ENCODE measurements at regions not wholly inside any gene's neighbourhood (a gene's known extent, or its start where the extent isn't known, plus 50 kb on each side); places are given as distances from the start of the nearest gene placed in this dataset.
A peak's percentile ranks its signal among the peaks of the same experiment; 100 is the strongest.
"Not testable (repeated sequence)": the region's sequence is repeated elsewhere in the genome, so short reads cannot be mapped to it uniquely, and the experiment has no call there.

- DNase-seq (ENCODE audit: low read depth in 3 of 3, low spot score in 2 of 3): no peak
Observed at GRCh38 chr1:198809247-198809646, 170.4 kb downstream of the PTPRC start.

GRCh38 chr1:198811449-198811848 is 172.6 kb downstream of the PTPRC start:
- DNase-seq (ENCODE audit: low read depth in 3 of 3, low spot score in 2 of 3): no peak

DNA sequence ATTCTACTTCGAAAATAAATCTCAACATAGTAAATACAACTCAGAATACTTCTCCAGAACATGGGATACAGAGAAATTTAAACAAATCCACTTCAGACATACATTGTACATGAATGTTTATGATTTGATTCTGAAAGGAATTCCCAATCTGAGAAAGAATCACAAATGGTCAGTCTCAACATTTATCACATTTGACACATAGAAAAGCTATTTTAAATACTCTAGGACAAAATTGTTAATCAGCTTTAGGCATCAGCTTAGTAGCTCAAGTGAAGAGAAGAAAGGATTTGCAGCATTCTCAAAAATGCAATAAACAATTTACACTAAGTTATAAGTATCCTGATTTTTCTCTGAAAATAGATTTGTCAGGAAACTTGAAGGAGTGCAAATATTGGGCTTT is 184.8 kb downstream of the PTPRC start:
- no peak for DNase-seq (ENCODE audit: low read depth in 3 of 3, low spot score in 2 of 3)

DNA sequence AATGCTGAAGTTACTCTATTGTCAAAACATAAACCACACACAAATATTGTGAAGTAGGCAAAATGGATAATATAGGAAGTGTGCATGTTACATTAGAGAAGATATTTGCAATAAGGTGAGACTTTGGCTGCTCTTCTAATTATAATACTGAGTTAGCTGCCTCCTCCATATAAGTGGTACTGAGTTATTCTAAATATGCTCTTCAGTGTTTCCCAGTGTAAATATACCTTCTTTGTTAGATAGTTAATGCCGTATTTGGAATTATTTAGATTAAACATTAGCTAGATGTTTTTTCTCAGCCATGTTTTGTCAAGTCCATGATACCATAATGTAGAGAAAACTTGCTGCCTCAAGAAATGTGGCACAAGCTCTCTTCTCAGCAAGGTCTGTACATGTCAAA is 186.4 kb downstream of the PTPRC start:
- DNase-seq (ENCODE audit: low read depth in 3 of 3, low spot score in 2 of 3): no peak

- DNase-seq (ENCODE audit: low read depth in 3 of 3, low spot score in 2 of 3): no peak
Observed at GRCh38 chr1:198829356-198829755, 190.5 kb downstream of the PTPRC start.

- no peak for DNase-seq (ENCODE audit: low read depth in 3 of 3, low spot score in 2 of 3)
Observed at GRCh38 chr1:198829944-198830343, 191.1 kb downstream of the PTPRC start.

DNA sequence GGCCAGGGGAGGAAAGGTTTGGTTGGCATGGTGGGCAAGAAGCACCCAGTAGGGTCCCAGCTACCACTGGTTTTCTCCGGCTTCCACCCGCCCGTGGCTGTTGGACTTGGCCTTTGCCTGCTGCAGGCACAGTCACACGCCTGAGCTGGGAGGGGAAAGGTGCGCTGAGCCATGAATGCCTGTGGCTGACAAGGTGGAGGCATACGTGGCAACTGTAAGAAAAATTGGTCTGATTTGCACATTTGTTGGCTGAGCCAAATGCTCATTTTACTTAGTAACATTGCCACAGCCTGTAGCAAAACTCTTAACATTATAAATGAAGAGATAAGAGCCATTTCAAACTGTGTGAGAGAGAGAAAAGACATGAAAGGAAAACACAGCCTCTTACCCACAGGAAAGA is 191.6 kb downstream of the PTPRC start:
- DNase-seq (ENCODE audit: low read depth in 3 of 3, low spot score in 2 of 3): no peak

GRCh38 chr1:198833706-198834503 is 195.1 kb downstream of the PTPRC start:
- DNase-seq (ENCODE audit: low read depth in 3 of 3, low spot score in 2 of 3): no peak

- peak in 1 of 3 donors; percentile 30 for DNase-seq (ENCODE audit: low read depth in 3 of 3, low spot score in 2 of 3)
Observed at GRCh38 chr1:198837278-198838021, 198.6 kb downstream of the PTPRC start.

GRCh38 chr1:198838022-198838342 is 199.1 kb downstream of the PTPRC start:
- no peak for DNase-seq (ENCODE audit: low read depth in 3 of 3, low spot score in 2 of 3)

GRCh38 chr1:198841477-198841876 is 202.6 kb downstream of the PTPRC start:
- DNase-seq (ENCODE audit: low read depth in 3 of 3, low spot score in 2 of 3): no peak

GRCh38 chr1:198842686-198843085 is 203.8 kb downstream of the PTPRC start:
- no peak for DNase-seq (ENCODE audit: low read depth in 3 of 3, low spot score in 2 of 3)

DNA sequence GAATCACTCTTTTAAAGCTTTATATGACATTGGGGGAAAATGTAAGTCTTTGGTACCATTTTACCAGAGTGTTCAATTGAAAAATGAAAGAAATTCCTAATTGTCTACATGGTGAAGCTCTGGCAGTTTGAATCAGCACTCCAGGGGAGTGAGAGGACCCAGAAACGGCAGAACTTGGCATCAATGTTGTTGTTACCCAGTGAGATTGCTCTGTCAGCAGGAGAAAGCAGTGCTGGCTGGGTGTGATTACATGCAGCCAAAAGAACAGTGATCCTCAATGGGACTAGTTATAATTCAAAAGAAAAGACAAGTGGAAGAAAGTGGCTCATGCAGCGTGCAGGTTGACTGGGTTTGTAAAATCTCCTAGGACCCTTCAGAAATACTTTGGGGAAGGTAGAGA is 206.4 kb downstream of the PTPRC start:
- no peak for DNase-seq (ENCODE audit: low read depth in 3 of 3, low spot score in 2 of 3)

- DNase-seq (ENCODE audit: low read depth in 3 of 3, low spot score in 2 of 3): no peak
Observed at GRCh38 chr1:198845851-198846250, 207.0 kb downstream of the PTPRC start.

GRCh38 chr1:198846556-198846955 is 207.7 kb downstream of the PTPRC start:
- no peak for DNase-seq (ENCODE audit: low read depth in 3 of 3, low spot score in 2 of 3)

- no peak for DNase-seq (ENCODE audit: low read depth in 3 of 3, low spot score in 2 of 3)
Observed at GRCh38 chr1:198848206-198848605, 209.4 kb downstream of the PTPRC start.

DNA sequence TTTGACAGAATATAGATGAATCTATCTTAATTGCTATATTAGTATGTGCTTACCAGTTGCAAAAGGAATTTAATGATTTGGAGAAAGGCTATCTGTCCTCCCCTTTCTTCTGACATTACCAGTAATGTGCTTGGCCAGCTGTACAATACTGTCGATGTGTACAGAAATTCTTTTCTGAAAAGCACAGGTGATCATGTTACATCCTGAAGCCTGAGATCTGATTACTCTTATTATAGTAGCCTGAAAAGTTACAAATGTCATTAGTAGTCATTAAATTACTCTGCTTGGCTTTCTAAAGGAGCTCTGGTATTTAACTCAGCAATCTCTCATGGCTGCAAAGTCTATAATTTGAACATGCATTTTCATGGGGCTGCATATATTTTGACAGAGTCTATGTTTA is 209.8 kb downstream of the PTPRC start:
- no peak for DNase-seq (ENCODE audit: low read depth in 3 of 3, low spot score in 2 of 3)

GRCh38 chr1:198849093-198849492 is 210.3 kb downstream of the PTPRC start:
- DNase-seq (ENCODE audit: low read depth in 3 of 3, low spot score in 2 of 3): no peak

GRCh38 chr1:198850196-198850595 is 211.4 kb downstream of the PTPRC start:
- no peak for DNase-seq (ENCODE audit: low read depth in 3 of 3, low spot score in 2 of 3)

GRCh38 chr1:198850966-198851365 is 212.1 kb downstream of the PTPRC start:
- DNase-seq (ENCODE audit: low read depth in 3 of 3, low spot score in 2 of 3): not testable (repeated sequence)

DNA sequence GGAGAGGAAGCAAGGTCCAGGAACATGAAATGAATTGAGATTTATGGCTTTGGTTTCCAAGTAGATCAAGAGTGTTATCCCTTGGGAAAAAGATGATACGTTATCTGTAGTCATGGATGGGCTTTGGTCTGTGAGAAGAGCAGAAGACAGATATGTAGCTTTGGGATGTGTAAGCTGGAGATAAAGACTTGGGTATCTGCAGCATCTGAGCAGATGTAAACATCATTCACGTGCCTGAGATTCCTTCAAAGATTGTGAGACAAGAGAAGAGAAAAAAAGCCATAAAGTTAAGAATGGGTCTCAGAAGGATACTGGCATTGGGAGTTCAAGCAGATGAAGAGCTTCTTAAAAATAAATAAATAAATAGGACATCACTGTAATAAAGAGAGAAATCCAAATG is 217.8 kb downstream of the PTPRC start:
- no peak for DNase-seq (ENCODE audit: low read depth in 3 of 3, low spot score in 2 of 3)

DNA sequence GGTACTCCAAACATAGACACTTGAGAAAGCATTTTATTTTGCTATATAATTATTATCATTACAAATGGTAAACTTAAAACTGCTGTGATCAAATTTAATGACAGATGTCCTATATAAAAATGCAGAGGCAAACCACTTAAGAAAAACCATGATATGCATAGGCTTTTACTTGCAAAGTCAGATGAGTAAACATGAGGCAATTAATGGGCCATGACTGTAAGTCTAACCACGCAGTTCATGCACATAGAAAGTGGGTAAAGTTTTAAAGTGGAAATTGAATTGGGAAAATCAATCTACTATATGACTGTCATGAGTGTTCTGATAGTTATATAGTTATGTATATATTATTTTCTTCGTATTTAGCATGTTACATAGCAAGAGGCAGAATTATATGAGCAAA is 219.2 kb downstream of the PTPRC start:
- DNase-seq (ENCODE audit: low read depth in 3 of 3, low spot score in 2 of 3): no peak
